Stimulated activated naive CD8-positive, alpha-beta T cell treated with anti-CD3 and anti-CD28 coated beads, Interleukin-15, amount 100 ng/mL, for 72 hours (primary cell): ENCODE measurements at regions not wholly inside any gene's neighbourhood (a gene's known extent, or its start where the extent isn't known, plus 50 kb on each side); places are given as distances from the start of the nearest gene placed in this dataset.
"Not testable (repeated sequence)": the region's sequence is repeated elsewhere in the genome, so short reads cannot be mapped to it uniquely, and the experiment has no call there.

Experiments
- ATAC-seq: fragments of 150-1000 bp; cut with Tn5 transposase; 2 replicates; pipeline ENCODE4 v1.10.0; 2021; ENCODE audit warnings: mild to moderate bottlenecking, moderate library complexity
- DNase-seq, 2 donors: peaks; one replicate each; pipeline ENCODE4 v3.0.0; 2021 to 2022
- H3K27ac Mint-ChIP-seq, 2 donors: one replicate each; pipeline ENCODE4 v1.8.0; 2022; ENCODE audit warnings: mild to moderate bottlenecking in 2 of 2, mixed read lengths in 2 of 2, moderate library complexity in 2 of 2
- H3K27me3 Mint-ChIP-seq: one replicate; pipeline ENCODE4 v1.8.0; 2022; ENCODE audit warnings: mixed read lengths
- H3K4me1 Mint-ChIP-seq: one replicate; pipeline ENCODE4 v1.8.0; 2022; ENCODE audit warnings: mild to moderate bottlenecking, mixed read lengths
- H3K4me3 Mint-ChIP-seq, 2 donors: one replicate each; pipeline ENCODE4 v1.8.0; 2022; ENCODE audit warnings: mild to moderate bottlenecking in 2 of 2, mixed read lengths in 2 of 2, moderate library complexity in 1 of 2
- H3K9me3 Mint-ChIP-seq, 2 donors: one replicate each; pipeline ENCODE4 v1.8.0; 2022; ENCODE audit warnings: mixed read lengths in 2 of 2

DNA sequence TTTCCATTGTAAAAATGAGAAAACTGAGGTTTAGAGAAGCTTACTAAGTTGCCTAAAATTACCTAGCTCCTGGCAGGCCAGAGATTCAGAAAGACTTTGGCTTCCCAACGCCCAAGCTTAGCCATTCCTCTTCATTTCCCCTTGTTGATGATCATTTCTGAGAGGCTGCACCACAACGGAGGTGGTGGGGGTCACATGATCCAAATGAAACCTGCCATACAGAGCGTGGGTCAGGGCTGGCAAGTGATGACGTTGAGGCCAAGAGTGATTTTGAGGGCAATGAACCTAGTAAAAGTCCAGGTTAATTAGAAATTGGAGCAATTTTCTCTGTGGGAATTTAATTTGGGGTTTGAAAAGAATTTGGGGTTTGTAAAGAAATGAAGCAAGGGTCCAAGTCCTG is 109.9 kb downstream of the TMEM182 start:
- DNase-seq (no peak), ATAC-seq (no peak)
- Mint-ChIP-seq H3K27ac (no peak overlapping the region), H3K4me3 (no peak overlapping the region), H3K27me3 (no peaks in the 10 kb centered on the region), H3K4me1 (no peaks in the 10 kb centered on the region), H3K9me3 (peaks cover 0 to 6% of the 10 kb centered on the region in 2 donors)

DNA sequence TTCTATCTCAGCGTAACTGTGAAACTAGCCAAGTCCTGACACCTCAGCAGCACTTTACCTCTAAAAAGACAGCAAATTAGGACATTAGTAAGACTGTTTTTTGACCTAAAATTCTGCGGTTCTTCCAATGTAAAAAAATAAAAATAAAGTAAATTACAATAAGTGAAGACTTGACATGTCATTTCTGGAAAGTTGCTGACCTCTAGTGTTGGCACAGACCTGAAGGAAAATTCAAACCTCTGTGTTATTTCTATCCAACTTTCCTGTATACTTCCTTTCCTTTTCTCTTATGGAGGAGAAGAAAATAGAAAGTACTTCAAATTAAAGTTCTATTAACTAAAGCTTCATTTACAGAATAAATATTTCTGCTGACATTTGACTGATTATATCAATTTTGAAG is 110.6 kb downstream of the TMEM182 start:
- ATAC-seq, result no peak
- no peak for DNase-seq
- peaks cover 5 to 6% of the 10 kb centered on the region in 2 donors for H3K9me3 Mint-ChIP-seq
- H3K4me1 Mint-ChIP-seq, result no peaks in the 10 kb centered on the region
- H3K27me3 Mint-ChIP-seq, result no peaks in the 10 kb centered on the region
- H3K27ac Mint-ChIP-seq, result no peak overlapping the region
- no peak overlapping the region for H3K4me3 Mint-ChIP-seq

DNA sequence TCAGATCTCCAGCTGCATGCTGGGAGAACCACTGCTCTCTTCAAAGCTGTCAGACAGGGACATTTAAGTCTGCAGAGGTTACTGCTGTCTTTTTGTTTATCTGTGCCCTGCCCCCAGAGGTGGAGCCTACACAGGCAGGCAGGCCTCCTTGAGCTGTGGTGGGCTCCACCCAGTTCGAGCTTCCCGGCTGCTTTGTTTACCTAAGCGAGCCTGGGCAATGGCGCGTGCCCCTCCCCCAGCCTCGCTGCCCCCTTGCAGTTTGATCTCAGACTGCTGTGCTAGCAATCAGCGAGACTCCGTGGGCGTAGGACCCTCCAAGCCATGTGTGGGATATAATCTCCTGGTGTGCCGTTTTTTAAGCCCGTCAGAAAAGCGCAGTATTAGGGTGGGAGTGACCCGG is 117.7 kb downstream of the TMEM182 start:
- not testable (repeated sequence) for H3K27ac Mint-ChIP-seq, H3K9me3 Mint-ChIP-seq, H3K27me3 Mint-ChIP-seq, H3K4me1 Mint-ChIP-seq, H3K4me3 Mint-ChIP-seq, ATAC-seq, DNase-seq

DNA sequence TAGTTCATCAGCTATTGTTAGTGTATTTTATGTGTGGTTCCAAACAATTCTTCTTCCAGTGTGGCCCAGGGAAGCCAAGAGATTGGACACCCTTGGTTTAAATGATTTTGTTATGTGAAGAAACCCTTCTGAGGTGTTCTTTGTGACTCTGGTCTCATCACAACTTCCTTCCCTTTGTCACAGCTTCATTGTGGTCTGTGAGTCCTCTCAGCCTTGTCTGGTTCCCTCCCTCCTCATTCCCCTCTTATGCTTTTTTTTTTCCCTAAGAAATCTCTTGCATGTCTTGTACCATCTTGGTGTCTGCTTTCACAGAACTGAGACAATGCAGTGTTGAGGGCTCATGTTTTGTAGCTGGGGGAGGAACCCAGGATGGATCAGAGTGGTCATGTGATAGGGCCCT is 118.9 kb downstream of the TMEM182 start:
- DNase-seq, result no peak
- Mint-ChIP-seq H3K4me1 (no peaks in the 10 kb centered on the region), H3K27me3 (no peaks in the 10 kb centered on the region), H3K4me3 (no peak overlapping the region), H3K9me3 (peaks cover 0 to 6% of the 10 kb centered on the region in 2 donors), H3K27ac (no peak overlapping the region)
- no peak for ATAC-seq

DNA sequence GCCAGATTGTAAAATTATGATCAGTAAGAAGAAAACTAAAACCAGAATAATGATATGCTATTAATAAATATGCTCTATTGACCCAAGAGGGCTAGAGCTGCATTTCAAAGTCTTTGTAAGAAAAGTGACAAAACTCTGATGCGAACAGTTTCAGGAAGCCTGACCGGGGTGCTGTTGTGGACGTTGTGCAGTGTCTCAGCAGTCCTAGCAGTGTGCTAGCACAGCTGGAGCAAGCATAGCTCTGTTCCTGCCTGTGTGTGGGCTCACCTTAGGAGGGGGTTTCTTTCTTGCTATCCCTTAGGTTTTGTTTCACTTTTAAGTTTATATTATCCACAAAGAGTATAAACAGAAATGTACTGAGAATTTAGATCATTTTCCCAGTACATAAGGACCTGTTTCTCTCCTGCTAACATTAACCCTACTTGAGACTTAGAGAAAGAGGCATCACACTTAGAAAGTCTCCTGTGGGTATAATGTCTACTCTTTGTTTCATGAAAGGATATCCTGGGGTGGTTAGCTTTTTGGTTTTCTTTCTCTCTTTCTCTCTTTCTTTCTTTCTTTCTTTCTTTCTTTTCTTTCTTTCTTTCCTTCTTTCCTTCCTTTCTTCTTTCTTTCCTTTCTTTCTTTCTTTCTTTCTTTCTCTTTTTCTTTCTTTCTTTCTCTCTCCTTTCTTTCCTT is 124.5 kb downstream of the TMEM182 start:
- H3K27me3 Mint-ChIP-seq, result no peaks in the 10 kb centered on the region
- no peaks in the 10 kb centered on the region for H3K4me1 Mint-ChIP-seq
- ATAC-seq (no peak), DNase-seq (no peak)
- no peak overlapping the region for H3K27ac Mint-ChIP-seq
- no peak overlapping the region for H3K4me3 Mint-ChIP-seq
- no peaks in the 10 kb centered on the region for H3K9me3 Mint-ChIP-seq

DNA sequence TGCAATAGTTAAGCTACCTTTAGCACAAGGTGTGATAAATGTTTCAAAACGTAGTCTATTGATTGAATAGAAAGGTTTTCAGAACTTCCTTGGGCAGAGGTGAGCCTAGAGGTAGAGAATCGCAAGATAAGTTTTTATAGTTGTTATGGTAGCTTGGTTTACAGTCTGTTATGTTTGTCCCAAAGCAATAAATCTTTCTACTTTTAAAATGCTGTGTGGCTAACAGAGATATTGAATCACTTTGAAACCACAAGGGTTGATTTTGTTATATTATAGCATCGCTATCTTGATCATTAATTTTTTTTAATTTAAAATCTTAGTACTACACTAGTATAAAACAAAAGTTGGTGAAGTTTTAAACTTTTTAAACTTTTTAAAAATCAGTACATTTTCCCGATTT is 126.7 kb downstream of the TMEM182 start:
- H3K4me3 Mint-ChIP-seq, result no peak overlapping the region
- H3K4me1 Mint-ChIP-seq, result no peaks in the 10 kb centered on the region
- H3K27me3 Mint-ChIP-seq, result no peaks in the 10 kb centered on the region
- ATAC-seq, result no peak
- DNase-seq, result no peak
- no peaks in the 10 kb centered on the region for H3K9me3 Mint-ChIP-seq
- H3K27ac Mint-ChIP-seq, result no peak overlapping the region

DNA sequence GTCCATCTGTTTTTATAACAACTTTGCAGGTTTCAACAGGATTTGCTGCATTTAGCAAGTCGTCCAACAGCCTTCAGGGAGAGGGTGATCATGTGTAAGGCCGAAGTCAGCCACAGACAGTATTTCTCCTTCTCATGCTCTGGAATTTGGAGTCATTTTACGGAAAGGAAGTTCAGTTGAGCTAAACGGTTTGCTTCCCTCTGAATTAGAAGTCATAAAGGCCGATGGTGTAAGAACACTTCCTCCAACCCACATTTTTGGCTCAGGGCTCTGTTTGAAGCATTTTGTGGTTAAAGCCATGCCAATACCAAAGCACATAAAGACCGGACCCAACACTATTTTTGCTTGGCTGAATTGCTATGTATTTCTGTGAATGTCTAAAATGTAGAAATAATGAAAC is 129.5 kb downstream of the TMEM182 start:
- H3K9me3 Mint-ChIP-seq, result no peaks in the 10 kb centered on the region
- DNase-seq, result no peak
- H3K4me3 Mint-ChIP-seq, result no peak overlapping the region
- H3K27ac Mint-ChIP-seq, result no peak overlapping the region
- no peaks in the 10 kb centered on the region for H3K4me1 Mint-ChIP-seq
- H3K27me3 Mint-ChIP-seq, result no peaks in the 10 kb centered on the region
- ATAC-seq, result no peak

DNA sequence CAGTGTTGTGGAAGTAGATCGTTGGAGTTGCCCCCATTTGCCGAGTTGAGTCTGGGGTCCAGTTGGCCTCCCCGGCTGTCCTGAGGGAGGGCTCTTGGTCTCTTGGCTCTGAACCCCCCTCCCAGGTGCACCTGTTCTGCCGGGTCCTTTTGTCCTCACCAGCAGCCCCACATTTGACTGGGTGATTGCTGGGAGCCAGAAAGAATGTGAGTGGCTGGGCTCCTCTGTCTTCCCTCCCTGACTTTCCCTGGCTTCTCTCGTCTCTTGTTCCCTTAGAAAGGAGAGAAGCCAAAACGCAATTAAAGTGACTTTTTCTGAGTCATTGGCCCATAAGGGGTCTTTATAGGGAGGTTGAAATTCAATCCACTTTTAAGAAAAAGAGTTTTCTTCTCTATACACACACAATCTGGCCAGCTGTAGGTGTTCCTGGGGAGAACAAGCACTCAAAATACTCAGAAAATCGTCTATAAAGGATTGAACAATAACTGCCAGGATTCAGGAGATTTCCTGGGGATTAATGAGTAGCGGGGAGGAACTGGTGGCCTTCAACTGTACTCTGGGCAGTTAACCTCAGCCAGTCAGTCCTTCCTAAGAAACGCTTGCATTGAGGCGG is 131.0 kb downstream of the TMEM182 start:
- Mint-ChIP-seq H3K9me3 (no peaks in the 10 kb centered on the region), H3K4me3 (no peak overlapping the region), H3K4me1 (no peaks in the 10 kb centered on the region), H3K27me3 (no peaks in the 10 kb centered on the region), H3K27ac (no peak overlapping the region)
- ATAC-seq (no peak), DNase-seq (no peak)

DNA sequence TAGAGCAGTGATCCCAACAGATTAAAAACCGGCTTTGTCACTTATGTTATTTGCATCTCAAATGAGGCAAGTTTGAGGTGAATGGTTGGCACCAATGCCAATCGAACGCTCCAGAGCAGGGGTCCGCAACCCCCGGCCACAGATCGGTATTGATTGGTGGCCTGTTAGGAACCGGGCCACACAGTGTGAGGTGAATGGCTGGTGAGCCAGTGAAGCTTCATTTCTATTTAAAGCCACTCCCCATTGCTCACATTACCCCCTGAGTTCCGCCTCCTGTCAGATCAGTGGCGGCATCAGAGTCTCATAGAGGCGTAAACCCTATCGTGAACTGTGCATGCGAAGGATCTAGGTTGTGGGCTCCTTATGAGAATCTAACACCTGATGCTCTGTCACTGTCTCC is 132.0 kb downstream of the TMEM182 start:
- H3K9me3 Mint-ChIP-seq, result no peaks in the 10 kb centered on the region
- ATAC-seq (no peak), DNase-seq (no peak)
- no peak overlapping the region for H3K4me3 Mint-ChIP-seq
- H3K27me3 Mint-ChIP-seq, result no peaks in the 10 kb centered on the region
- no peaks in the 10 kb centered on the region for H3K4me1 Mint-ChIP-seq
- H3K27ac Mint-ChIP-seq, result no peak overlapping the region

DNA sequence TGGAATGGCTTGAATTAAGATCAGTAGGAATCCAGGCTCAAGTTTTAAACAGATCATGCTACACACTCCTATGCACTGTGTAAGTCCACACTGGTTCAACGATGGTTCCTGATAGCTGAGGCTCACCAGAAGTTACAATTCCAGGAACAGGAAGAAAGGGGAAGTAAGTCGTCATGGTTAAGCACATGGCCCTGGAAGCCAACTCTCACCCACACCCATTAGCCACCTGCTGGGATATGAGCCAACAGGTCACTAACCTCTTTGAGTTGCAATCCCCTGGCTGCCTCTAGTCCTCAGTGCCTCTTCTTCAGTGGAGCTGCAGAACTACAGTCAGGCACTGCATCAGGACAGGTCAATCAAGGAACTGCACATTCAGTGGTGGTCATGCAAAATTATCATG is 133.5 kb downstream of the TMEM182 start:
- no peak overlapping the region for H3K27ac Mint-ChIP-seq
- H3K9me3 Mint-ChIP-seq, result no peaks in the 10 kb centered on the region
- DNase-seq (no peak), ATAC-seq (no peak)
- no peak overlapping the region for H3K4me3 Mint-ChIP-seq
- H3K27me3 Mint-ChIP-seq, result no peaks in the 10 kb centered on the region
- H3K4me1 Mint-ChIP-seq, result no peaks in the 10 kb centered on the region

DNA sequence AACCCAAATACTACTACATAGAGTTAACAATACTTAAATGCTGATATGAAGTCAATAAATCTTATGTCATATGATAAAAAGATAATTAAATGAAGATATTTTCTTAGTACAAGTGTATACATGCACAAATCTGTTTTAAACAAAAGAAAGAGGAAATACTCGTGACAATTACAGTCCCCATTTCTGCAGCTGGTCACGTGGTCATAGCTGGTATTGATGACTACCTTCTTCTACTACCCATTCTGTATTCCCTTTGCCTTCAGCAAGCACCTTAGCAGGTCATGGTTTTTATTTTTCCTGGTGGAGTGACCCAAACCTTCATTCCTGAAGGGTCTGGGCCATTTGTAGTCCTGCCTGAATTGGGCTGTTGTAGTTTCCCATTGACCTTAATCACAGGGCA is 147.4 kb downstream of the TMEM182 start:
- ATAC-seq, DNase-seq: not testable (repeated sequence)

DNA sequence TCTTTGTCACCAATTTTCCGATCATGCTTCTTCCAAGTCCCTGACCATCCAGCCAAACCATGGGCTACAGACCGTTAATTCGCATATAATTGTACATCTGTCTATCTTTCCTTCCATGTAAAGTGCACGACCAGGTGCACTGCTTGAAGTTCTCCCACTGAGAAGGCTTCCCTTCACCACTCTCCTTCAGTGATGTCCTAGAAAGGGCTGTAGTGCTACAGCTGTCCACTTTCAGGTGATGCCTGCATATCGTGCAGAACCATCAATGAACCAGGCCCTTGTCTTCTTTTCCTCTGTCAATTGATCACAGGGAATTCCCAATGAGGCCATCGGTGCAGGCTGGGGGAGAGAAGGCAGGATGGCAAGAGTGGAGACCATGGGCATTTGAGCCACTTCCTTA is 148.9 kb downstream of the TMEM182 start:
- no peaks in the 10 kb centered on the region for H3K4me1 Mint-ChIP-seq

More for the DNA sequence above, 147.4 kb downstream of the TMEM182 start:
- not testable (repeated sequence) for H3K4me3 Mint-ChIP-seq, H3K27ac Mint-ChIP-seq, H3K27me3 Mint-ChIP-seq, H3K4me1 Mint-ChIP-seq
- H3K9me3 Mint-ChIP-seq, result peaks cover 0 to 23% of the 10 kb centered on the region in 2 donors

DNA sequence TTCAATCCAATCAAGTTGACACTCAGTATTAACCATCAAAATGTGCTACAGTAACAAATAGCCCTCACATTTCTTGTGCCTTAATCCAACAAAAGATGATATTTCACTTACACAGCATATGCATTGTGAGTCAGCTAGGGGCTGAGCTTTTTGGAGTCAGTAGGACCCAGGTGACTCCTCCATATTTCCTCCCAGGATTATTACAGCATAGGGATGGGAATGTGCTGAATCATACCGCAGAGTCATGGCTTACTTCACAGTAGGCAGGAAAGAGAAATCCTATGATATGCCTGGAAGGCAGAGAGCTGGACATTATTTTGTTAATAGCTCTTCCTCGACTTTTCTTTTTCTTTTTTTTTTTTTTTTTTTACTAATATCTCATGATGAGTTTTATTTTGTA is 153.3 kb downstream of the TMEM182 start:
- no peak for ATAC-seq
- Mint-ChIP-seq H3K4me3 (no peak overlapping the region), H3K27me3 (no peaks in the 10 kb centered on the region), H3K4me1 (no peaks in the 10 kb centered on the region), H3K9me3 (peaks cover 26 to 49% of the 10 kb centered on the region in 2 donors), H3K27ac (no peak overlapping the region)
- DNase-seq, result no peak

More for the DNA sequence above, 148.9 kb downstream of the TMEM182 start:
- no peak overlapping the region for H3K4me3 Mint-ChIP-seq
- ATAC-seq, result no peak
- H3K9me3 Mint-ChIP-seq, result peaks cover 0 to 24% of the 10 kb centered on the region in 2 donors
- DNase-seq, result no peak
- H3K27me3 Mint-ChIP-seq, result no peaks in the 10 kb centered on the region
- no peak overlapping the region for H3K27ac Mint-ChIP-seq

DNA sequence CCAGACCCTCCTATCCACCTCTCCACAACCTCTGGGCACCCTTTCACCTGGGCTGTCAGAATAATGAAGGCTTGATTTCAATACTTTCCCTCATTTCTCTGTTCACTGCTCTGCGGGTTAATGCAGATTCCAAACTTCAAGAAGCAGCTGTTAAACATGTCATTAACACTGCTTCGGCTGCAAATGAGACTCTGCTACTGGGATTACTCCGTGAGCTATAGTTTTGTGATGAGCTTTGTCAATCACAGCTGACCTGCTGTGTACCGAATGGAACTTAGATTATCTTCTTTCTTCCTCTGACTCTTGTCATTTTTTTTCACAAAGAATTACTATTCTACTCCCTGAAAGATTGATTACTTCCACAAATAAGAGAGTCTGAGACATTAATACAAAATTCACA is 160.5 kb downstream of the TMEM182 start:
- Mint-ChIP-seq H3K27me3 (no peaks in the 10 kb centered on the region), H3K4me3 (no peak overlapping the region), H3K4me1 (no peaks in the 10 kb centered on the region), H3K9me3 (peaks cover 14 to 15% of the 10 kb centered on the region in 2 donors), H3K27ac (no peak overlapping the region)
- no peak for DNase-seq
- ATAC-seq, result no peak

DNA sequence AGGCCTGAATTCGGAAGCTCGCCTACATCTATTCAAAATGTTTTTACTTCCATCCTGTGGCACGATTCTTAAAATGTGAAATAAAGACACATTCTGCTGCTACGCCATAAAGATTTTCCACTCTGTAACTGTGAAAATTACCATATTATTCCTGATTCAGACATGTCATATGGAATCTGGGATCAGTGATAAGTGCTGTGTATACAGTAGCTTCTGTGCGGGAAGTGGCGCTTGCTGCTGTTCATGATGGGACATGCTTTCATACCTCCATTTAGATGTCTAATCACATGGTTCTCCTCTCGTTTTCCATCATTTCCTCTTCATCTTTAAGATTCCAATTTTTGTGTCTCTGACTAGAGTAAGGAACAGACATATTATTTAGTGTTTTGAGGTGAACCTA is 163.2 kb downstream of the TMEM182 start:
- Mint-ChIP-seq H3K4me1 (no peaks in the 10 kb centered on the region), H3K27ac (no peak overlapping the region), H3K4me3 (no peak overlapping the region), H3K9me3 (no peaks in the 10 kb centered on the region), H3K27me3 (no peaks in the 10 kb centered on the region)
- DNase-seq (no peak), ATAC-seq (no peak)

DNA sequence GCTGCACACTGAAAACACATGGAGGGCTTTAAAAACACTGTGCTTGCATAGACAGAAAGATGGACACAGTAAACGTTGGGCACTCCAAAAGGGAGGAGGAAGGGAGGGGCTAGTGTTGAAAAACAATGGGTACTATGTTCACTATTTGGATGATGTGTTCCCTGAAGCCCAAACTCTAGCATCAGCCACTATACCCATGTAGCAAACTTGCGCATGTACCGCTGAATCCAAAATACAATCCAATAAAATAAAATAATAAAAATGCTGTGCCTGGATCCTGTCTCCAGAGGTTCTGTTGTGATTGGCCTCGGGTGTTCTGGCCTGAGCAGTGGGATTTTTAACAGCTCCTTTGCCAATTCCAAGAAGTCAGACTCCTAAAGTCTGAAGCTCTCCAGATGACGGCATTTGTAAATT is 166.0 kb downstream of the TMEM182 start:
- no peak for DNase-seq
- H3K9me3 Mint-ChIP-seq, result no peaks in the 10 kb centered on the region
- H3K27ac Mint-ChIP-seq, result no peak overlapping the region
- H3K4me1 Mint-ChIP-seq, result no peaks in the 10 kb centered on the region
- ATAC-seq, result no peak
- H3K27me3 Mint-ChIP-seq, result no peaks in the 10 kb centered on the region
- no peak overlapping the region for H3K4me3 Mint-ChIP-seq

DNA sequence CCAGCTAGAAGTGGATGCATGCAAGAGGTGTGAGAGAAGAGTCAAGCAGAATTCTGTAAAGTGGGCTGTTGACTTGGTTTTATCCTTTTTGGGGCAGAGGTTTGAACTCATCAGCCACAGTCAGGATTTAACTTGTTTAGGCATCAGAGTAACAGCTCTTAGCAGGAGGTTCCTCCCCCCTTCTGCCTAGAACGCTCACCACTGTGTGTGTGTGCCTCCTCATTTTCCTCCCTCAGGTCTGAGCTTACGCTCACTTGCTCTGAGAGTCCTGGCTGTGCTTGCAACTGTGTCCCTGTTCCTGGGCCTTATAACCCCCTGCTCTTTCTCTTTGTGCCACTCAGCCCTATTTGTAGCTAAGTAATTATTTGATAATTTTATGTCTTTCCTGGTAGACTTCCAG is 167.9 kb downstream of the TMEM182 start:
- no peak for ATAC-seq

More for the DNA sequence above, 167.9 kb downstream of the TMEM182 start:
- DNase-seq, result no peak
- Mint-ChIP-seq H3K9me3 (no peaks in the 10 kb centered on the region), H3K4me3 (no peak overlapping the region), H3K4me1 (no peaks in the 10 kb centered on the region), H3K27me3 (no peaks in the 10 kb centered on the region), H3K27ac (no peak overlapping the region)
